Choroid plexus epithelial cell (primary cell): ENCODE measurements at regions not wholly inside any gene's neighbourhood (a gene's known extent, or its start where the extent isn't known, plus 50 kb on each side); places are given as distances from the start of the nearest gene placed in this dataset.
A peak's percentile ranks its signal among the peaks of the same experiment; 100 is the strongest.

Source experiments
- DNase-seq: peaks from one replicate; pipeline ENCODE4 v3.0.0-alpha.2; 2010; ENCODE audit warnings: low read depth
- H3K4me3 ChIP-seq: 2 replicates; pipeline ENCODE4 v1.5.1; 2011; ENCODE audit warnings: low read depth, mild to moderate bottlenecking, control low read depth, low read length, moderate library complexity
- TF ChIP-seq, protein P1 (sequence below): conservative IDR thresholded peaks from 2 replicates; pipeline ENCODE4 v1.5.1; 2011; ENCODE audit warnings: low read depth, mild to moderate bottlenecking, control low read depth, inconsistent platforms, low read length, moderate library complexity

DNA sequence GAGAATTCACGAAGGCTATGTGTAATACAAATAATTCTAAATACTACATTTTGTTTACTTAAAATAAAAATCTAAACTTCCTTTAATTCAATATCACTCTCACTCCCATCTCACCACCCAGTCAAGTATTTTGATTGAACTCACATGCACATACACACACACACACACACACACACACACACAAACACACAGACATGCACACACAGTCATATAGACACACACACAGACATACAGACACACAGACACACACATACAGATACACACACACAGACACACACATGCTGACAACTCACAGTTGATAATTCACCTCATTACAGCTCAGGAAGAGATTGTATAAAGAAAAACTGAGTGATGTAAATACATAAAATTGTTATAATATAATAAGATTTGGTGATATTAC is 559.8 kb upstream of the SLC35B3 start:
- no peak for DNase-seq
- H3K4me3 ChIP-seq = no peak overlapping the region
- TF ChIP-seq, protein P1, sequence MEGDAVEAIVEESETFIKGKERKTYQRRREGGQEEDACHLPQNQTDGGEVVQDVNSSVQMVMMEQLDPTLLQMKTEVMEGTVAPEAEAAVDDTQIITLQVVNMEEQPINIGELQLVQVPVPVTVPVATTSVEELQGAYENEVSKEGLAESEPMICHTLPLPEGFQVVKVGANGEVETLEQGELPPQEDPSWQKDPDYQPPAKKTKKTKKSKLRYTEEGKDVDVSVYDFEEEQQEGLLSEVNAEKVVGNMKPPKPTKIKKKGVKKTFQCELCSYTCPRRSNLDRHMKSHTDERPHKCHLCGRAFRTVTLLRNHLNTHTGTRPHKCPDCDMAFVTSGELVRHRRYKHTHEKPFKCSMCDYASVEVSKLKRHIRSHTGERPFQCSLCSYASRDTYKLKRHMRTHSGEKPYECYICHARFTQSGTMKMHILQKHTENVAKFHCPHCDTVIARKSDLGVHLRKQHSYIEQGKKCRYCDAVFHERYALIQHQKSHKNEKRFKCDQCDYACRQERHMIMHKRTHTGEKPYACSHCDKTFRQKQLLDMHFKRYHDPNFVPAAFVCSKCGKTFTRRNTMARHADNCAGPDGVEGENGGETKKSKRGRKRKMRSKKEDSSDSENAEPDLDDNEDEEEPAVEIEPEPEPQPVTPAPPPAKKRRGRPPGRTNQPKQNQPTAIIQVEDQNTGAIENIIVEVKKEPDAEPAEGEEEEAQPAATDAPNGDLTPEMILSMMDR = no peak

DNA sequence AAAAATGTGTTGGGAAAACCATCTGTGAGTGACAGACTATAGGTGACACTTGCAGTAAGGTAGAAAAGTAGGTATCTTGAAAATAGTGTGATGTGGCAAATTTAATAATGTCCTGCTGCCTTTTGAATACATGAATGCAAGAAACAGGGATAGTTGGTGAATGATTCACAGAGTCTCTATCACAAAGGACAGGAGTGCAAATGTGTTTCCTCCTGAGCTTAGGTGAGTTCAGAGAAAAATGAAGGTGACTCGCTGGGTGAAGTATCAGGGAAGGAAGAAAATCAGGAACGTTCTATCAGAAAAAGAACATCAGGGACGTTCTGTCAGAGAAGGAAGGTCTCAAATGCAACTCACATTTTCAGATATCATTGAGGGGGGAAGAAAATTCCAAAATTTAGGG is 557.8 kb upstream of the SLC35B3 start:
- TF ChIP-seq, protein P1 = no peak
- H3K4me3 ChIP-seq = no peak overlapping the region
- DNase-seq = no peak

DNA sequence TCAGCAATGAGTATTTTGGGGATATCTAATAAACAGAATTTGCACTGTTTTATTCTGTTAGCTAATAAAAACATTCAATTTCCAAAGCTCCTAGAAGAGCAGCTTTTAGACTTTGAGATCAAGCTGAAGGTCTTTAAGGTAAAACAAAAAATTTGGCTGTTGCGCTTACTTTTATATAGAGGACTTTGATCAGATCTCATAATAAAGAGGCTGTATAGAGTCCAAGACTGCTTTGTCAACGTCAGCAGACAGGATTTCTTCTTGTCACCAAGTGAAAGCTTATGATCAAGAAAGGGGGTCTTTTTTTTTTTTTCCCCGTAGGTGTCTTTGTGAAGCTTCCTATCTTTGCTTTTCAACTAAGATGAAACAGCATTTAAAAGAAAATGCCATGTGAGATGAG is 556.5 kb upstream of the SLC35B3 start:
- no peak for DNase-seq
- TF ChIP-seq, protein P1 = no peak
- no peak overlapping the region for H3K4me3 ChIP-seq

DNA sequence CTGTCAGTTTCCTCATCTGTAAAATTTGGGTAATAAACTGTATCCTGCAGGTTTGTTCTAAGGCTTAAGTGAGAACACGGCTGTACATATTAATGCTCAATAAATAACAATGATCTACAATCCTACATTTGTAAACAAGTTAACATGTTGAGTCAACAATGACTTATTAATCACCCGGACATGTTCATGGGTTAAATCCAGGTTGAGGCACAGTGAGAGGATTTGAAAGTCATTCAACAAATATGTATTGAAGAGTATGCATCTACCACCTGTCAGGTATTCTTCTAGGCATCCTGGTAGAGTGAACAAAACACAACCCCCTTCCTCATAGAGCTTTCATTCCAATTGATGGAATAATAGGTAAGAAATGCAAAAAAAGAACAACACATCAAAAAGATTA is 554.7 kb upstream of the SLC35B3 start:
- TF ChIP-seq, protein P1 = no peak
- H3K4me3 ChIP-seq = no peak overlapping the region
- DNase-seq = no peak

DNA sequence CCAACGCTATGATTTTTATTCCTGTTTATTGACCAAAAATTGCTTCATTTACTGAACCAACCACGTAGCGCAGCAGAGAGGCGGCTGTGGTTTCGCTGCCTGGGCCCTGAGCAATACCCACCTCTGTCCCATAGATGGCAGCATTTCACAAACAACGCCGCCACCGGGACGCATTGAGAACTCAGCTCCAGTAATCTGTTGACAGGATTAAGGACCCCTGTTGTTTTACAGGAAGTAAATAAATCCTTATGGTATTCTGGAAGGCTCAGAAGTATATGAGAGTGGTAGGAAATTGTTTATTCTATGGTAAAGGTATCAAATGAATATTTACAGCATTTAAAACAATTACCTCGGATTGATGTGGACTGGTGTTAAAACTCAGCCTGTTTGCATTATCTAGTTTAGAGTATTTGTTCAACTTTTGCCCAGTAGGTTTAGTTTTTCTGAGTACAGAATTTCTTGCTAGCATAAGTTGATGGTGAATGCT is 547.9 kb upstream of the SLC35B3 start:
- H3K4me3 ChIP-seq = no peak overlapping the region
- DNase-seq = peak; percentile 78
- TF ChIP-seq, protein P1 = peak; percentile 98

DNA sequence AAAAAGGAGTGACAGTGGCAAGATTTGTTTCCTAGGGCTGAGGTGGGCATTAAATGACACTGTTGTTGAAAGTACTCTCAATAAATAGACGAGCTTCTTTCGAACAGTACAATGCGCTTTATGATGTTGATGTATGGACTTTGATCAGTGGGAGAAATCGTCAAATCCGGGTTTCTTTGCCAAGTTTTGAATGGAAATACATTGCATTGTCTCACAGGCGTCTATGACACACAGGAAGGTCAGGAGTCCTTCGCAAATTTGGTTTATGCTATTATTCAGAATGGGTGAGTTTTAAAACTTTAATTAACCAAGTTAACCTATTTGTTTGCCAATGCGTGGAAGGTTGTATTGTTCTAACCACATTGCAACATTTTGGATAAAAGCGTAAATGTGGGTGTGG is 547.3 kb upstream of the SLC35B3 start:
- TF ChIP-seq, protein P1 = no peak
- no peak overlapping the region for H3K4me3 ChIP-seq
- no peak for DNase-seq

DNA sequence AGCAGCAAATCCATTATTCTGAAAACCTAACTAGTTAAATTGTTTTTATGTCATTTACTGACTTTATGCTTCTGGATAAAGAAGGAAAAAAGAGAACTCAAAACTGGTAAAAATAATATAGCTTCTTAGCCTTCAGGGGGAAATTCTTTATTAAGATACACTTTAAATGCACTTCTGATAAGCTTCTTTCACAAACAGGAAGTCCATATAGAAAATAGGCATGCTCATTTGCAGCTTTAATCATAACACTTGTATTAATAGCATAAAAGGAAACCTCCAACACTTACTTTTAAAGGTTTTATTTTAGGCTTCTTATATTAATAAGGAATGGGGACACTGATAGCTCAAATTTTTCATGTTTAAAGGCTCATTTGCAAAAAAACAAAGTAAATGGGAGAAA is 538.0 kb upstream of the SLC35B3 start:
- H3K4me3 ChIP-seq = no peak overlapping the region
- TF ChIP-seq, protein P1 = no peak
- DNase-seq = no peak
